PC-9 (cell line): ENCODE measurements at regions not wholly inside any gene's neighbourhood (a gene's known extent, or its start where the extent isn't known, plus 50 kb on each side); places are given as distances from the start of the nearest gene placed in this dataset.

Experiments used
- CTCF ChIP-seq: fragments of 200-600 bp; sonication (generic); conservative IDR thresholded peaks from 2 replicates; pipeline ENCODE4 v1.6.1; 2017; ENCODE audit warnings: mixed run types, antibody characterized with exemption, mild to moderate bottlenecking, moderate library complexity
- EZH2 ChIP-seq: fragments of 200-600 bp; sonication (generic); IDR thresholded peaks from 2 replicates; pipeline ENCODE4 v1.8.0; 2017; ENCODE audit warnings: antibody characterized with exemption, low read depth

DNA sequence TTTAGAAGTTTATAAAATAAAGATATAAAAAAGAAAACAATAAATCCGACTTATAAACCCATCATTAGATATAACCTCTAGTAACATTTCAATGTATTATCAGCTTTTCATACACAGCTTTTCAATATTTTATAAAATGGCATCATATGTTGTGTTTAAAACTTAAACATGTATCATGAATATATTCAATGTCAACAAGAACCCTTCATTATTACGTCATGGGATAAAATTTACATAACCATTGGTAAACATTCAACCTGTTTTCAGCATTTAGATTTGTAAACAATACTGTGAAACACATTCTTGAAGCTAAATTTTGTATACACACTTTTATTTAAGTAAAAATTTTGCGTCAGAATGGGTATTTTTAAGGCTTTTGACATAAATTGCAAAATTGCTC, 153.4 kb upstream of the SOX14 start:
- TF ChIP-seq CTCF (no peak), EZH2 (no peak)
